GM19025 (cell line): ENCODE measurements at regions not wholly inside any gene's neighbourhood (a gene's known extent, or its start where the extent isn't known, plus 50 kb on each side); places are given as distances from the start of the nearest gene placed in this dataset.

Experiments used
- ATAC-seq: cut with Tn5 transposase; IDR thresholded peaks from one replicate; pipeline ENCODE4 v1.9.1; 2021; ENCODE audit warnings: mild to moderate bottlenecking, low read depth, moderate library complexity; ENCODE audit not compliant: unreplicated experiment

DNA sequence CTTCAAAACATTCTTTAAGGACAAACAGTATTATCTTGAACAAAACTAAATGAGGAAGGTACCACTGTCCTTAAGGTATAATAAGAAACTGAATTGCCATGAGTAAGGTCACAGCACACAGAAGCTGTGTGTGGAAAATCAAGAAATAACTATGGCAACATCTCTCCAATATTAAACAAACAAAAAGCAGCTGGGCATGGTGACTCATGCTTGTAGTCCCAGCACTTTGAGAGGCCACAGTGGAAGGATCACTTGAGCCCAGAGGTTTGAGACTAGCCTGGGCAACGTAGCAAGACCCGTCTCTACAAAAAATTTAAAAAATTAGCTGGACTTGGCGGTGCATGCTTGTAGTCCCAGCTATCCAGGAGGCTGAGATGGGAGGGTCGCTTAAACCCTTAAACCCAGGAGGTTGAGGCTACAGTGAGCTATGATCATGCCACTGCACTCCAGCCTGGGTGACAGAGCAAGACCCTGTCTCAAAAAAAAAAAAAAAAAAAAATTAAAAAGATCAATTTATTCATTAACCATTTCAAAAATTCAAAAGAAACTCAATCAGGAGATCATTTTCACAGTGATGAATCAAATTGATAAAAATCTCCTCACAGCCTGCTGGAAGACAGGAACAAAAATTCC is 195.4 kb downstream of the SKIDA1 start:
- ATAC-seq, result no peak

DNA sequence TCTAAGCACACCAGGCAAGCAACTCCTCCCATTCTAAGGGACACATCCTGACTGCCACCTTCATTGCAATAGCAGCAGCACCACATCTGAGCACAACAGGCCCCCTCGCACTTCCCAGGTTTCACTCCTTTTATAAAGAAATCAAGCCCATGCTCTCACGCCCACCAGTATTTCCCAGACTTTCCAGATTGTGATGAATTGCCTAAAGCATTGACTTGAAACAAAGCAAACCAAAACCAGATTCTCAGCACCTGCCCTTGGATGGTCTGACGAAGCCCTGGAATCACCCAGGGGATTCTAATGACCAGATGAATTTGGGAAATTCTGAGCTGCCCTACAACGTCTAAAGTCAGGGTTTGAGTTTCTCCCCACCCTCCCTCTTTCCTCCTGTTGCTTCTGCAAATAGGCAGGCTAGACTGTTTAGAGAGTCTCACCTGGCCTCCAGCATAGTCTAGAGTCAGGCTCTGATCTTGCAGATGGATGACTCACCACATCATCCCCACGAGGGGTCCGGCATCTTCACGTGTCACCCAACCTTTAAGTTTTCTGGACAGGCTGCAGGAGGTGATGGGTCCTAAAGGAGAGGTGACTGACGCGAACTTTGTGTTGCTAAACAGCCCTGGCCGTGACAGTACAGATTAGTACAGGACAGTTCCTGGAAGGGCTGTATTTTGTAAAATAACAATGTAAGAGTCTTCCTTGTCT is 198.0 kb downstream of the SKIDA1 start:
- ATAC-seq, result no peak

DNA sequence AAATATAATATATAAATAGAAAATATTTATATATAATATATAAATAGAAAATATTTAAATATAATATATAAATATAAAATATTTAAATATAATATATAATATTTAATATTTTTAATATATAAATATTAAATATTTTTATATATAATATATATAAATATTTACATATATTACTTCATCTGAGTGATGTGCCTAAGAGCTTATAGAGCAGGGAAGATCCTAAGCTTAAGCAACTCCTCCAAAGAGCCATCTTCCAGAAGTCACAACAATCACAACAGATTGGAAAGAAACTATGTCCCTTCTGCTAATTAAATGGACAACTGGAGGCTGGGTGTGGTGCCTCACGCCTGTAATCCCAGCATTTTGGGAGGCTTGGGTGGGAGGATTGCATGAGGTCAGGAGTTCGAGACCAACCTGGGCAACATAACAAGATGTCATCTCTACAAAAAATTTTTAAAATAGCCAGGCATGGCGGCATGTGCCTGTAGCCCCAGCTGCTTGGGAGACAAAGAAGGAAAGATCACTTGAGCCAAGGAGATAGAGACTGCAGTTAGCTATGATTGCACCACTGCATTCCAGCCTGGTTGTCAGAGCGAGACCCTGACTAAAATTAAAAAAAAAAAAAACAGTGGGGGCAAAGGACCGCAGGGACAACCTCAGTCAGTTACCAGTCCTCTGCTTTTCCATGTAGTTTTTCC is 198.7 kb downstream of the SKIDA1 start:
- ATAC-seq, result no peak

DNA sequence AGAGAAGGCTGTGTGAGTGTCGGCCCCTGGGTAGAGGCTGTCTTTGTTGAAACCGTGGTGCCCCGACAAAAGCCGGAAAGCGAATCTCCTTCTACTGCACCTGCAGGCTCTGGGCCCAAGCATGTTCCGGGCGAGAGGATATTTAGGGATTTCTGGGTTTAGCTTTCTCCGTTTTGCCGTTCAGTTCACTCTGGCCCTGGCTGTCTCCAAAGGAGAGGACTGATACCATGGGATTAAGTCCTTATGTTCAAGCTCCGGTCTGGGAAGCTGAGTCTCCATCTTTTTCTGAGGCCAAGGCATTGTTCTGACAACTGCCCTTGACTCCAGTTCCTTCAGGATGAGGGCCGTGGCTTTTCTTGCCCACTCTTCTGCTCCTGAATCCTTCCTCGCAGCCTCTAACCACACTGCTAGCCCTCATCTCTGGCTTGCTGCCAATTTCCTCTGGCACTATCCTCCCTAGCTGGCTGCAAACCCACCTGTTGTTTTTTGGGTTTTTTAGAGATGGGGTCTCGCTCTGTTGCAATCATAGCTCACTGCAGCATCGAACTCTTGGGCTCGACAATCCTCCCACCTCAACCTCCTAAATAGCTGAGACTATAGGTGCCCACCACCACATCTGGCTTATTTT is 206.8 kb downstream of the SKIDA1 start:
- no peak for ATAC-seq

DNA sequence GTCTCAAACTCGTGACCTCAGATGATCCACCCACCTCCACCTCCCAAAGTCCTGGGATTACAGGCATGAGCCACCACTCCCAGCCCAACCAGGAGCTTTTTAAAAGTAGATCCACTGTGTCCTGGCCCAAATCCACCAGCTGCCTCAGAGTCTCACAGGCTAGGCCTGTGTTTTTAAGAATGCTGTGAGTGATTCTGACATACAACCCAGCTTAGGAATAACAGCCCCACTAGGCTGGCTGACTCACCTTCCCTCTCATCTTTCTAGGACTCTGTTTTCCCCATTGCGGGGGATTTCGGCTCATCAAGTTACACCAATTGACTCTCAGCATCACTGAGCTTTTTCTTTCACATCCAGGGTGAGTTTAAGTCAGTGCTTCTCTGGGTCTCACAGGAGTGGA is 207.6 kb downstream of the SKIDA1 start:
- no peak for ATAC-seq

DNA sequence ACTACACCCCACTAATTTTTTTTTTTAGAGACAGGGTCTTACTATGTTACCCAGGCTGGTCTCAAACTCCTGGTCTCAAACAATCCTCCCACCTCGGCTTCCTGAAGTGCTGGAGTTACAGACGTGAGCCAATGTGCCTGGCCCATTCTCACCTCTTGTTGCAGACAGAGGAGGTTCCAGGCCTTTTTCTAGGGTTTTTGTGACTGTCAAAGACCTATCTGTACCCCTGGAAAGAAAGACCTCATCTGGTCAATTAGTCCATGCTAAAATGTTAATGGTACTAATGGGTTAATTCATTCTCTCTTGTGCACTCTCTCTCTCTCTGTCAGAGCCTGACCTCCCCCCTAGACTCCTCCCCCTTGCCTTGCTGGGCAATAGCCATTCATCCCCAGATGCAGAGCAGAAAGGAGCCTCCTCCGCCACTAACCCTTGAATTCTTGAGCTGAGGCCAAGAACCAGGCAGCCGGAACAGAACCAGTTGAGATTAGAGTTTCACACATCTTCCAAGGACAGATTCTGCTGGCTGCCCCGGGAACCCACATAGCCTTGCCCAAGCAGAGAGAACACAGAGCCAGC is 209.7 kb downstream of the SKIDA1 start:
- ATAC-seq, result no peak

DNA sequence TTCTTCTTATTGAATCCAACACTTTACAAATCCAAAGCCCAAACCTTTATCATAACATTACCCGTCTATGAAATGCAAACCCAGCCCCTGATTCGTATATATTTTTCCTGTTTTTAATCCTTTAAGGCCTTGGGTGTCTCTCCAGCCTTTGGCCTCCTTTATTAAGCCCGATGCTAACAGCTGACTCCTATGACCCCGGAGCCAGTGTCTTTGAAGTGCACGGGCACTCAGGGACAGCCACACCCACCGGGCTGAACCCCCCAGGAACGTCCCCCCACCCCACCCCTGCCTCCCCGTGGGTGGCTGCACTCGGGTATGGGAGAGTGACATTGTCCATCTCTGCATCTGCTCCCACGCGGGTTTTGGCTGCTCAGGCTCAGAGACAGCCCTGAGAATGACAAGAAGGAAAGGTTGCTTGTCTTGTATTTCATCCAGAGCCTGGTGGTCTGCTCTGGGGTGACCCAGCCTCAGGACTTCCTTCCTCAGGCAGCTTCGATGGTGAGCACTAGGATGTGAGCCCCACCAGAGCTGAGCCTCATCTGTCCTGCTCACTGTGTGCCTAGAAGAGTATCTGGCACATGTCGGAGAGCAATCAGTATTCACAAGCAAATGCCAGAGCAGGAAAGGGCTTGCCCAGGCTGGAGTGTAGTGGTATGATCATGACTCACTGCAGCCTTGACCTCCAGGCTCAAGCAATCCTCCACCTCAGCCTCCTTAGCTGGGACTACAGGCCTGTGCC is 210.4 kb downstream of the SKIDA1 start:
- ATAC-seq, result no peak

DNA sequence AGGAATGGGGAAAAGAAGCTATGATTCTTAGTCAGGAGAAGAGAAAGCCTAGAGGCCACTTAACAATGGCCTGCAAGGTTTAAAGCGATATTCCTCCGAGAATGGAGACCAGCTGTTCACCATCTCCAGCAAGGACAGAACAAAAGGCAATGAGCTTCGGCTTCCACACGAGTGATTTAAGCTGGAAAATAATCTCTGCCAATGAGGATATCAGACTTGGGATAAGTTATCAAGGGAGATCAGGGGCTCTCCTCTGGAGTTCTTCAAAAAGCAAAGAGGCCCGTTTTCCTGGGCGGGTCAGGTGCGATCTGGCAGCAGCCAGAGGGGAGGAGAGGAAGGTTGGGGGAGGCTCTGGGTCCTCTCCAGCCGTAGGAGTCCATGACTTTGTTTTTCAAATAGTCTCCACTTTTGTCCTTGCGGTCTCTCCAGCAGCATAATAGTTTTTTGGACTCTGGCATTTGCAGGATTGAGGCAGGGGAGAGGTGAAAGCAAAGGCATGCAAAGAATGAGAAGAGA is 211.3 kb downstream of the SKIDA1 start:
- ATAC-seq, result no peak

DNA sequence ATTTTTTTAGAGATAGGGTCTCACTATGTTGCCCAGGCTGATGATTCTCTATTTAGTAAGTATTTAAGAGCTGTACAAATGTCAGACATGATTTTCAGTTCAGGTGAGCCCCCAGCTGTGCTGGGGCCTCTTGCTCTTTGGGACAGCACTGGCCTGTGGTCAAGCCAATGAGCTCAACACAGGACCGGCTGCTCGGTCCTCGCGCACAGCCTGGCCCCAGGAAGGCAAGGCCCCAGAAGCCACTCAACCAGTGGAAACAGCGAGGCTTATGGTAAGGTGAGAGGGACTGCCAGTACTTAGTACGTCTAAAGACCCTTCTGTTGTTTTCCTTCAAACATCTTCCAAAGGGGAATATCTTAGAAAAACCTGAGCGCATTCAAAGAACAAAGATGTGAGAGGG is 211.8 kb downstream of the SKIDA1 start:
- ATAC-seq, result no peak

DNA sequence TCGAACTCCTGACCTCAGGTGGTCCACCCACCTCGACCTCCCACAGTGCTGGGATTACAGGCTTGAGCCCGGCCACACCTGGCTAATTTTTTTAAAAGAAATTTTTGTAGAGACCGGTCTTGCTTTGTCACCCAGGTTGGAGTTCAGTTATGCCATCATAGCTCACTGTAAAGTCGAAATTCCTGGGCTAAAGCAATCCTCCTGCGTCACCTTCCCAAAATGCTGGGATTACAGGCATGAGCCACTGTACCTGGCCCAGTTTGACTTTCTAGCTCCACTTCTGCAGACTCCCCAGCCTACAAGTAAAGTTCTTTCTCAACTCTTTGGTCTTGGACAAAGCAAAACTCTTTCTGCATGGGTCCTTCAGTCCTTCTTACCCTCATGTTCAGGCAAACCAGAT is 214.1 kb downstream of the SKIDA1 start:
- no peak for ATAC-seq

DNA sequence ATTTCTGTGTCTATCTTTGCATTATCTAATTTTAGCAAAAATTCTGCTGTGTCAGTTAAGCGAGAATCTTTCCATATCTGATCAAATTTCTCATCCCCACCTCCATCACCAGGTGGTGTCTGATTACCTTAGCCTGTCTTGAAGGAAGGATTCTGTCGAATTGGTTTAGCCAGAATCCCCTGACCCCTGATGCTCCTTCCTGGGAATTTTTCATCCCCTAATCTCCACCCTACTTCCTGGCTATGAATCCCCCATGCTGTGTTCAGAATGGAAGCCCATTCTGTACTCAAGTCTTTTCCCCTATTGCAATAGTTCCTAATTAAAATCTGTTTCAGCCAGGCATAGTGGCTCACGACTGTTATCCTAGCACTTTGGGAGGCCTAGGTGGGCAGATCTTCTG is 216.1 kb downstream of the SKIDA1 start:
- ATAC-seq, result no peak

DNA sequence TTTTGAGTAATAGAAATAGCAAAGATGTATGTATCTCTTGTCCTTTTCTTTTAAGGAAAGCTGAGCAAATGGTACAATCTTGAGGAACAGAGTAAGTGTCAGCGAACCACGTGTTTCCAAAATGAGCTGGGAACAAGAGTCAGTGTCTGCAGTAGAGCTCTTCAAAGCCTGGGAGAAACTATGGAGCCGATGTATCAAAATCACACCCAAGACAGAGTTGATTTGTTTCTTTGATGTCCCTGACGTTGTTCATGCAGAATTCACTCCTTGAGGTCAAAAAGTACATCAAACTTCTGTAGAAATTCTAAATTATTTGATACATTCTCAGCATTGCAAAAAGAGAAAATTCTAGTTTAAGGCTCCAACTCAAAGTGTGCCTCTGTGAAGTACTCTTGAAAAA is 216.5 kb downstream of the SKIDA1 start:
- ATAC-seq, result no peak

DNA sequence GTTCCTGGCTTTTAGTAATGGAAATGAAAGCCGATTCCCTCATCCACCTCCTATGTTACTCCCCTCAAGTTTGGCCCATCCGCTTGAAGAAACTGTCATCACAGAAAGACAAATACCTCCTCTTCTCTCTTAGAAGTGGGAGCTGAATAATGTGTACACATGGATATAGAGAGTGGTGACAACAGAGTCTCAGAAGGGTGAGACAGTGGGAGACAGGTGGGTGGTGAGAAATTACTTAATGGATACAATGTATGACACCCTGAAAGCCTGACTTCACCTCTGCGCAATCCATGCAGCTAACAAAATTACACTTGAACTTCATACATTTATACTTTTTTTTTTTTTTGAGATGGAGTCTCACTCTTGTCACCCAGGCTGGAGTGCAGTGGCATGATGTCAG is 217.5 kb downstream of the SKIDA1 start:
- ATAC-seq, result no peak

DNA sequence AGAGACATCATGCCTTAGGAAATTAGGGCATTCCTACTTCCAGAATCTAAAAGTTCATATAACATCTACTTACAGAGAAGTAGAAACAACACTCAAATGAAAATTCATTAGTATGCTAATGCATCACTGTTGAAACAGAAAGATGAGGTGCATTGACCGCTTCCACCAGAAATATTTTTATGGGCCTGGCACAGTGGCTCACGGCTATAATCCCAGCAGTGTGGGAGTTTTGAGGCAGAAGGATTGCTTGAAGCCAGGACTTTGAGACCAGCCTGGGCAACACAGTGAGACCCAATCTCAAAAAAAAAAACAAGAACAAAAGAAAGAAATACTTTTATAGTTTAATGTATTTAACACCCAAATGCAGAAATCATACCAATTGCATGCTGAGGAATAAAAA is 220.9 kb downstream of the SKIDA1 start:
- no peak for ATAC-seq

DNA sequence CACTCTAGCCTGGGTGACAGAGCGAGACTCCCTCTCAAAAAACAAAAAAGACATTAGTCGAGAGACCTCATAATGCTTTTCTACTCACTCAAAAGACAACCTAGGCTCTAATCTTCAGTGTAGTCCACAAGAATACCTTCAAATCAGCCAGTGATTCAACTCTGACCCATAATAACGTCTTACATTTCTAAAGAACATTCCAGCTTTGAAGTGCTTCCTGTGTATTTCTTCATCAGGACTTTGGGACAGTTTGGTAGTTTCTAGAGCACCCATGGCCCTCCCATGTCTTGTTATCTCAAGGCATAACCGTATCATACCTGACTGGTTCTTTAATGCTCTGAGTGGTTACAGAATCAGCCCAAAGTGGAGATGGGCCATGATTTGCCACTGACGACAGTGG is 221.3 kb downstream of the SKIDA1 start:
- no peak for ATAC-seq

DNA sequence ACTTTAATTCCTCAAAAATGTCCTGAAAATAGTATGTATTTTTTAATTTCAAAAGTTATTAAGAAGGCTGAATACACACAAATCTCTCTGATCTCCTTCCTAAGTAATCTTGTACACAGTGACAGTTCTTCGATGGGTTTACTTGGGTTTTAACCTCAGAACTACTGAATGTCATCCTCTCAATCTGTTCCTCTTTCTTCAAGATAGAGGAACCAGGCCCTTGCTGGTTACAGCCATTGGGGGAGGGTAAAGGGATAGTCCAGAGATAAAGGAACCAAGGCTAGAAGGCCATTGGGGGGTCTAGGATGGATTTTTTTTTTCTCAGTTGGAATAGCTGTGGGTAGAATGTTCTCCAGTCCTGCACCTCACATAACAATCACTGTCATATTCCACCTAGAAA is 224.9 kb downstream of the SKIDA1 start:
- ATAC-seq, result no peak

DNA sequence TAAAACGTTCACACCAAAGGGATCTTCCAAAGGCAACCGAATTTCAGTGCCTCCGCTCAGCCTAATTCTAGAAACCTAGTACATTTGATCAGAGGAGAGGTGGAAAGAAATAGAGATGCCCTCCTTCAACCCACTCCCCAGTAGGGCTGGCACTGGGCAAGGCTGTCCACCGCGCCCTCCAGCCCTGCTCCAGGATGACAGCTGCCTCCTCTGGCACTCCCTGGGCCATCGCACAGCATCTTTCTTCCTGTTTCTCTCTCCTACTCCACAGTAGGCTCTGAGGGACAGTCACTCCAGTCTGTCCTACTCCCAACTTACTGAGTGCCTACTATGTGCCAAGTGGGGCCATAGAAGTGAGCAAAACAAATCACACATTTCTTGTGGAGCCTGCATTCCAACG is 226.2 kb downstream of the SKIDA1 start:
- no peak for ATAC-seq

DNA sequence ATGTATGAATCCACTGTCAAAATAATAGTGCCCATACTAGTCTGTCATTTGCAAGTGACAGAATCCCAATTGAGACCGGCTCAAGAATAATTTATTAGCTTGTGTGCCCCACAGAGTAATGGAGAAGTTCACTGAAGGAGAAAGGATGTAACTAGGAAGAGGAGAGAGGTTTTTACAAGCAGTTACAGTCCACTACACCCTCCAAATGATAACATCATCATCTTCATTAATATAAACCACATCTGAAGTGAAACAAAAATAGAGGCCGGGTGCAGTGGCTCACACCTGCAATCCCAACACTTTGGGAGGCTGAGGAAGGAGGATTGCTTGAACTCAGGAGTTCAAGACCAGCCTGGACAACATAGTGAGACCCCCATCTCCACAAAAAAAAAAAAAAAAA is 226.8 kb downstream of the SKIDA1 start:
- ATAC-seq, result no peak

DNA sequence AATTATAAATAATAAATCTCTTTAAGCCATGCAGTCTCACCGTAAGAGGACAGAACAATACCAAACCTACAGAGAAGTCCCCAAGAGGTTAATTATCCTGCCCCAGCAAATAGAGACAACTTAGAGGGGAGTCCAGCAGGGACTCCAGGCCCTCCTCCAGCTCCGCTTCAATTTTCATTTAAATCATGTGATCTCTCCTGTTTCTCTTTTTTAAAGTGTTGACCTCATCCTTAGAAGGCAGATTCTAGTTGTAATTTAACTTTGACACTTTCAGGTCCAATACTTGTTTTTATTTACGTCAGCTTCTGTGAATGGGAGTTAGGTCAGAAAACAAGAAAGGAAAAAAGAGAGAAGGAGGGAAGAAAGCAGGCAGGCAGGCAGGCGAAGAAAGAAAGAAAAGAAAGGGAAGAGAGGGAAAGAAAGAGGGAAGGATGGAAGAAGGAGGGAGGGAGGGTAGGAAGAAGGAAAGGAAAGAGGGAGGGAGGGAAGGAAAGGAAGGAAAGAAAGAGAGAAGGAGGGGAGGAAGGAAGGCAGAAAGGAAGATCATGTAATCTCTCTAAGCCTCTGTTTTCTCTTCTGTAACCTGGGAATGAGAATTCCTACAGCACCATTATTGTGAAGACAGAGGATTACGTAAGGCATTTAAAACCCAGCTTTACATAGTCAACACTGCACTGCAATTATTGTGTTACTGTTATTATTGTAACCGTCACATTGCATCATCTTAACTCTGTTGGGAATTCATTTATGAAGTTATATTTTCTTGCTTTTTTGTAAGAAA is 227.7 kb downstream of the SKIDA1 start:
- no peak for ATAC-seq
